SK-N-SH (cell line): ENCODE measurements at regions not wholly inside any gene's neighbourhood (a gene's known extent, or its start where the extent isn't known, plus 50 kb on each side); places are given as distances from the start of the nearest gene placed in this dataset.
A peak's percentile ranks its signal among the peaks of the same experiment; 100 is the strongest.

Source experiments
- CTCF ChIA-PET: fragments of 300-600, 350-600 bp; formaldehyde crosslinking; extraction: SDS; loops from one replicate; lab custom pipeline; 2021; lab: Yijun Ruan, JAX
- POLR2A ChIA-PET: fragments of 350-600 bp; sonication (Branson Sonifier 250); formaldehyde crosslinking; extraction: SDS; loops from one replicate; lab custom pipeline; 2020; ENCODE audit warnings: antibody characterized with exemption, inconsistent platforms; lab: Yijun Ruan, JAX
- DNase-seq: peaks from one replicate; pipeline ENCODE4 v3.0.0; 2012
- H2AFZ ChIP-seq: fragments of 200-600 bp; sonication (generic); 2 replicates; pipeline ENCODE4 v1.8.1; 2016; ENCODE audit warnings: antibody characterized with exemption, mild to moderate bottlenecking, low read depth
- H3F3A ChIP-seq: fragments of 200-600 bp; sonication (generic); replicated peaks from 2 replicates; pipeline ENCODE3; 2016; ENCODE audit warnings: antibody characterized with exemption, mild to moderate bottlenecking; ENCODE audit not compliant: insufficient read depth
- H3K27ac ChIP-seq, 2 experiments: fragments of 200-500 bp in 1 of 2; fragments of 200-600 bp in 1 of 2; sonication (Bioruptor generic) in 1 of 2; sonication (generic), shearing (Covaris generic) in 1 of 2; 2 replicates each; pipeline versions ENCODE4 v1.5.1 to v1.6.1; 2014 to 2016; ENCODE audit warnings: low read depth in 2 of 2, inconsistent platforms in 1 of 2, low read length in 1 of 2, mild to moderate bottlenecking in 1 of 2, mixed read lengths in 1 of 2
- H3K27me3 ChIP-seq: fragments of 200-600 bp; sonication (generic), shearing (Covaris generic); 2 replicates; pipeline ENCODE4 v1.6.1; 2016; ENCODE audit warnings: mixed run types; ENCODE audit not compliant: insufficient read depth
- H3K36me3 ChIP-seq, 2 experiments: fragments of 200-500 bp in 1 of 2; fragments of 200-600 bp in 1 of 2; sonication (Bioruptor generic) in 1 of 2; sonication (generic) in 1 of 2; replicated peaks in 1 of 2; 2 replicates each; pipeline versions ENCODE3 to v1.5.1; 2014 to 2016; ENCODE audit warnings: low read length in 1 of 2, mild to moderate bottlenecking in 1 of 2; ENCODE audit not compliant: insufficient read depth in 2 of 2, control insufficient read depth in 1 of 2
- H3K4me1 ChIP-seq, 2 experiments: fragments of 200-500 bp in 1 of 2; fragments of 200-600 bp in 1 of 2; sonication (Bioruptor generic) in 1 of 2; sonication (generic), shearing (Covaris generic) in 1 of 2; 2 replicates each; pipeline versions ENCODE4 v1.5.1 to v1.6.1; 2014 to 2016; ENCODE audit warnings: low read depth in 1 of 2, low read length in 1 of 2, mixed run types in 1 of 2; ENCODE audit not compliant: insufficient read depth in 2 of 2, control insufficient read depth in 1 of 2
- H3K4me2 ChIP-seq: fragments of 200-600 bp; sonication (generic), shearing (Covaris generic); 2 replicates; pipeline ENCODE4 v1.6.1; 2017; ENCODE audit warnings: mixed run types
- H3K4me3 ChIP-seq, 2 experiments: fragments of 200-500 bp in 1 of 2; fragments of 200-600 bp in 1 of 2; sonication (Bioruptor generic) in 1 of 2; sonication (generic), shearing (Covaris generic) in 1 of 2; 2 replicates each; pipeline versions ENCODE4 v1.5.1 to v1.8.1; 2014 to 2016; ENCODE audit warnings: low read depth in 2 of 2, inconsistent platforms in 1 of 2, low read length in 1 of 2, mild to moderate bottlenecking in 1 of 2, mixed read lengths in 1 of 2, moderate library complexity in 1 of 2
- H3K79me2 ChIP-seq: fragments of 200-600 bp; sonication (generic); 2 replicates; pipeline ENCODE4 v1.8.1; 2017; ENCODE audit warnings: mild to moderate bottlenecking; ENCODE audit not compliant: insufficient read depth
- H3K9ac ChIP-seq: fragments of 200-600 bp; sonication (generic); 2 replicates; pipeline ENCODE4 v1.6.1; 2017; ENCODE audit warnings: mixed run types
- H3K9me2 ChIP-seq: fragments of 200-600 bp; sonication (generic); 2 replicates; pipeline ENCODE4 v1.6.1; 2017; ENCODE audit warnings: mixed run types
- H3K9me3 ChIP-seq: fragments of 200-600 bp; sonication (generic); 2 replicates; pipeline ENCODE4 v1.6.1; 2017; ENCODE audit warnings: mixed run types, mild to moderate bottlenecking, moderate library complexity
- H4K20me1 ChIP-seq: fragments of 200-600 bp; sonication (generic); 2 replicates; pipeline ENCODE4 v1.6.1; 2017; ENCODE audit warnings: mild to moderate bottlenecking, mixed run types; ENCODE audit not compliant: insufficient read depth
- EZH2phosphoT487 ChIP-seq: fragments of 200-600 bp; sonication (generic); IDR thresholded peaks from 2 replicates; pipeline ENCODE4 v1.6.1; 2017; ENCODE audit warnings: low read depth, mixed run types, mild to moderate bottlenecking, antibody characterized with exemption, moderate library complexity, borderline replicate concordance
- FOSL2 ChIP-seq: IDR thresholded peaks from 2 replicates; pipeline ENCODE4 v1.4.0; 2012; ENCODE audit warnings: low read depth, mild to moderate bottlenecking, moderate library complexity, borderline replicate concordance
- FOXJ3 ChIP-seq: sonication (generic); formaldehyde crosslinking; IDR thresholded peaks from 2 replicates; pipeline ENCODE4 v1.5.1; 2020; ENCODE audit warnings: mild to moderate bottlenecking, missing genetic modification reagents
- GABPA ChIP-seq: IDR thresholded peaks from 2 replicates; pipeline ENCODE4 v1.4.0; 2012; ENCODE audit warnings: low read depth, mild to moderate bottlenecking
- GATA2 ChIP-seq: sonication (generic); formaldehyde crosslinking; IDR thresholded peaks from 2 replicates; pipeline ENCODE4 v1.5.0; 2020; ENCODE audit warnings: mild to moderate bottlenecking, missing genetic modification reagents
- IRF3 ChIP-seq: fragments of 150-350 bp; IDR thresholded peaks from 2 replicates; pipeline ENCODE4 v1.6.1; 2016; ENCODE audit warnings: mild to moderate bottlenecking, low read depth, low read length
- JUND ChIP-seq: IDR thresholded peaks from 2 replicates; pipeline ENCODE4 v1.4.0; 2012
- MXI1 ChIP-seq: IDR thresholded peaks from 2 replicates; pipeline ENCODE4 v1.6.1; 2012; ENCODE audit warnings: mild to moderate bottlenecking, low read depth, low read length, improper control_type of control experiment
- NFIC ChIP-seq: IDR thresholded peaks from 2 replicates; pipeline ENCODE4 v1.4.0; 2012; ENCODE audit warnings: borderline replicate concordance
- PBX3 ChIP-seq: IDR thresholded peaks from 2 replicates; pipeline ENCODE4; 2012
- RCOR1 ChIP-seq: fragments of 150-350 bp; IDR thresholded peaks from 2 replicates; pipeline ENCODE4 v1.6.1; 2017; ENCODE audit warnings: antibody characterized with exemption, low read length
- RFX5 ChIP-seq: IDR thresholded peaks from 2 replicates; pipeline ENCODE4 v1.6.1; 2012; ENCODE audit warnings: mild to moderate bottlenecking, improper control_type of control experiment, low read length
- RXRA ChIP-seq: IDR thresholded peaks from 2 replicates; pipeline ENCODE4 v1.4.0; 2012; ENCODE audit warnings: low read depth, mild to moderate bottlenecking, borderline replicate concordance
- SMC3 ChIP-seq: IDR thresholded peaks from 2 replicates; pipeline ENCODE4 v1.6.1; 2012; ENCODE audit warnings: low read depth, low read length, improper control_type of control experiment
- TAF1 ChIP-seq: IDR thresholded peaks from 2 replicates; pipeline ENCODE4 v1.6.1; 2012; ENCODE audit warnings: low read depth, mild to moderate bottlenecking, low read length, moderate library complexity, borderline replicate concordance
- TCF12 ChIP-seq: IDR thresholded peaks from 2 replicates; pipeline ENCODE4 v1.4.0; 2012
- WGBS: methylation state at CpG from one replicate; pipeline ENCODE4 v1.1.6; 2017; ENCODE audit warnings: low lambda C conversion rate; 5-methylcytosine and 5-hydroxymethylcytosine counted together
- TF ChIP-seq, protein P1 (sequence below): fragments of 150-350 bp; IDR thresholded peaks from 2 replicates; pipeline ENCODE4 v1.6.1; 2017; ENCODE audit warnings: antibody characterized with exemption, low read length, low read depth, borderline replicate concordance
- TF ChIP-seq, protein P2 (sequence below): IDR thresholded peaks from 2 replicates; pipeline ENCODE4 v1.4.0; 2012; ENCODE audit warnings: low read depth, borderline replicate concordance

DNA sequence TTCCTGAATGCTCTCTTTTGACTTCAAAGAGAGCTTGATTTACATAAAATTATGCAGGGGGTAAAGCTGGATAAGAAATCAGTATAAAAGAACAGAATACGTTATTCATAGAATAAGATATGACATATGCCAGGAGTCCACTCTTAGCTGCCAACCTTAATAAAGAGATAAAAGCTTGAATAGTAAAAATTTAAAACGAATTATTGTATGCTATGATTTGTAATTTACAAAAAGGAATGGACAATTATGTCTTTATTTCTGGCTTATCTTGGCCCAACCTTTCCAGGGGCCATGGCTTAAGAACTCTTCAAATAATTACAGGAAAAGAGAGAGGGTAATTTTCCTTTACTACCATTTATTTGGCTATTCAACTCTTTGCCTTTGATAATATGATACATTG is 192.2 kb upstream of the ITM2A start:
- no peaks in the 10 kb centered on the region for H4K20me1 ChIP-seq
- H3K27me3 ChIP-seq, result no peaks in the 10 kb centered on the region
- WGBS, result 2% methylated on average over 2 of the region's 2 CpGs
- H3K79me2 ChIP-seq, result no peaks in the 10 kb centered on the region
- H3K9me3 ChIP-seq, result no peaks in the 10 kb centered on the region
- H3K36me3 ChIP-seq, result no peaks in the 10 kb centered on the region
- DNase-seq, result no peak
- H2AFZ ChIP-seq, result no peak overlapping the region
- no peaks in the 10 kb centered on the region for H3F3A ChIP-seq
- TF ChIP-seq MXI1, result no peak
- 0 out of 2 replicates have a peak, but pooled peaks have one; percentile 7 for TF ChIP-seq GATA2 (CRISPR knock-in tag)
- ChIA-PET POLR2A (no interaction called here), CTCF (no interaction called here)
- H3K27ac ChIP-seq, result no peak overlapping the region; a peak in 1 of 4 replicates
- H3K4me1 ChIP-seq, result no peaks in the 10 kb centered on the region; a peak in 1 of 4 replicates
- H3K9me2 ChIP-seq, result no peaks in the 10 kb centered on the region
- H3K4me3 ChIP-seq, result no peak overlapping the region
- no peak overlapping the region for H3K9ac ChIP-seq
- no peak overlapping the region for H3K4me2 ChIP-seq

GRCh38 chrX:79557212-79557611 is 190.1 kb upstream of the ITM2A start:
- H3K27ac ChIP-seq, result peak overlapping the region in 1 of 2 experiments; percentile 48; a peak in 2 of 4 replicates
- H3K4me3 ChIP-seq, result no peak overlapping the region
- no peaks in the 10 kb centered on the region for H4K20me1 ChIP-seq
- TF ChIP-seq FOSL2 (no peak), TAF1 (no peak), EZH2phosphoT487 (no peak), RXRA (no peak), NFIC (no peak)
- TF ChIP-seq, protein P1, sequence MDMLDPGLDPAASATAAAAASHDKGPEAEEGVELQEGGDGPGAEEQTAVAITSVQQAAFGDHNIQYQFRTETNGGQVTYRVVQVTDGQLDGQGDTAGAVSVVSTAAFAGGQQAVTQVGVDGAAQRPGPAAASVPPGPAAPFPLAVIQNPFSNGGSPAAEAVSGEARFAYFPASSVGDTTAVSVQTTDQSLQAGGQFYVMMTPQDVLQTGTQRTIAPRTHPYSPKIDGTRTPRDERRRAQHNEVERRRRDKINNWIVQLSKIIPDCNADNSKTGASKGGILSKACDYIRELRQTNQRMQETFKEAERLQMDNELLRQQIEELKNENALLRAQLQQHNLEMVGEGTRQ, result no peak
- H3K4me2 ChIP-seq, result no peak overlapping the region
- H3K9ac ChIP-seq, result no peak overlapping the region
- H2AFZ ChIP-seq, result no peak overlapping the region
- no peaks in the 10 kb centered on the region for H3K9me3 ChIP-seq
- DNase-seq, result no peak
- ChIA-PET POLR2A (no interaction called here), CTCF (interaction anchor here (1.2 kb wide), 1 partner anchor 9 kb away, joined by 3 read pairs; no protein-coding TSS in a partner anchor)
- no peaks in the 10 kb centered on the region for H3K27me3 ChIP-seq
- H3K79me2 ChIP-seq, result no peaks in the 10 kb centered on the region
- H3K4me1 ChIP-seq, result no peaks in the 10 kb centered on the region; a peak in 1 of 4 replicates
- no peaks in the 10 kb centered on the region for H3K36me3 ChIP-seq
- H3F3A ChIP-seq, result no peaks in the 10 kb centered on the region
- H3K9me2 ChIP-seq, result no peaks in the 10 kb centered on the region

- no peak overlapping the region for H3K9ac ChIP-seq
- no peaks in the 10 kb centered on the region for H3K79me2 ChIP-seq
- H3K27me3 ChIP-seq, result no peaks in the 10 kb centered on the region
- POLR2A ChIA-PET, result no interaction called here
- H2AFZ ChIP-seq, result no peak overlapping the region
- WGBS, result 2% methylated on average over 2 of the region's 2 CpGs
- no peaks in the 10 kb centered on the region for H3F3A ChIP-seq
- DNase-seq, result no peak
- H3K36me3 ChIP-seq, result no peaks in the 10 kb centered on the region
- H3K4me2 ChIP-seq, result no peak overlapping the region
- CTCF ChIA-PET, result no interaction called here
- H4K20me1 ChIP-seq, result no peaks in the 10 kb centered on the region
- H3K9me2 ChIP-seq, result no peaks in the 10 kb centered on the region
- no peaks in the 10 kb centered on the region; a peak in 1 of 4 replicates for H3K4me1 ChIP-seq
- H3K4me3 ChIP-seq, result no peak overlapping the region
- peak overlapping the region in 1 of 2 experiments; percentile 48; a peak in 2 of 4 replicates for H3K27ac ChIP-seq
- H3K9me3 ChIP-seq, result no peaks in the 10 kb centered on the region
- no peak for TF ChIP-seq TCF12
- TF ChIP-seq PBX3, result no peak
- no peak for TF ChIP-seq FOSL2
- no peak for TF ChIP-seq NFIC
- TF ChIP-seq RFX5, result no peak
- no peak for TF ChIP-seq SMC3
- TF ChIP-seq IRF3, result no peak
- no peak for TF ChIP-seq FOXJ3
- no peak for TF ChIP-seq GABPA
- TF ChIP-seq, protein P2, sequence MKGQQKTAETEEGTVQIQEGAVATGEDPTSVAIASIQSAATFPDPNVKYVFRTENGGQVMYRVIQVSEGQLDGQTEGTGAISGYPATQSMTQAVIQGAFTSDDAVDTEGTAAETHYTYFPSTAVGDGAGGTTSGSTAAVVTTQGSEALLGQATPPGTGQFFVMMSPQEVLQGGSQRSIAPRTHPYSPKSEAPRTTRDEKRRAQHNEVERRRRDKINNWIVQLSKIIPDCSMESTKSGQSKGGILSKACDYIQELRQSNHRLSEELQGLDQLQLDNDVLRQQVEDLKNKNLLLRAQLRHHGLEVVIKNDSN, result no peak
- TF ChIP-seq RCOR1, result no peak
- TF ChIP-seq RXRA, result no peak
- no peak for TF ChIP-seq EZH2phosphoT487
- no peak for TF ChIP-seq JUND
Measured at GRCh38 chrX:79556800-79557199, 189.7 kb upstream of the ITM2A start.
